Activated CD4-positive, alpha-beta T cell treated with anti-CD3 and anti-CD28 coated beads, Interleukin-2, amount 10 ng/mL, durations not matched to agents 24 days and 14 days (primary cell): ENCODE measurements at regions not wholly inside any gene's neighbourhood (a gene's known extent, or its start where the extent isn't known, plus 50 kb on each side); places are given as distances from the start of the nearest gene placed in this dataset.
A peak's percentile ranks its signal among the peaks of the same experiment; 100 is the strongest.
"Not testable (repeated sequence)": the region's sequence is repeated elsewhere in the genome, so short reads cannot be mapped to it uniquely, and the experiment has no call there.

ENCODE experiments used
- DNase-seq: peaks from one replicate; pipeline ENCODE4 v3.0.0; 2022
- H3K27ac Mint-ChIP-seq: one replicate; pipeline ENCODE4 v1.8.0; 2022; ENCODE audit warnings: mild to moderate bottlenecking, mixed read lengths
- H3K27me3 Mint-ChIP-seq: one replicate; pipeline ENCODE4 v1.8.0; 2022; ENCODE audit warnings: mixed read lengths
- H3K36me3 Mint-ChIP-seq: one replicate; pipeline ENCODE4 v1.8.0; 2022; ENCODE audit warnings: low read depth, mild to moderate bottlenecking, mixed read lengths
- H3K4me1 Mint-ChIP-seq: one replicate; pipeline ENCODE4 v1.8.0; 2021; ENCODE audit warnings: mixed read lengths
- H3K4me3 Mint-ChIP-seq: one replicate; pipeline ENCODE4 v1.8.0; 2022; ENCODE audit warnings: mild to moderate bottlenecking, moderate library complexity, mixed read lengths
- H3K9me3 Mint-ChIP-seq: one replicate; pipeline ENCODE4 v1.8.0; 2021; ENCODE audit warnings: mixed read lengths
- intact Hi-C: fragments of 100-400 bp; cut with micrococcal nuclease; formaldehyde crosslinking; loops from one replicate; pipeline ENCODE4 v1.15.1; 2023

DNA sequence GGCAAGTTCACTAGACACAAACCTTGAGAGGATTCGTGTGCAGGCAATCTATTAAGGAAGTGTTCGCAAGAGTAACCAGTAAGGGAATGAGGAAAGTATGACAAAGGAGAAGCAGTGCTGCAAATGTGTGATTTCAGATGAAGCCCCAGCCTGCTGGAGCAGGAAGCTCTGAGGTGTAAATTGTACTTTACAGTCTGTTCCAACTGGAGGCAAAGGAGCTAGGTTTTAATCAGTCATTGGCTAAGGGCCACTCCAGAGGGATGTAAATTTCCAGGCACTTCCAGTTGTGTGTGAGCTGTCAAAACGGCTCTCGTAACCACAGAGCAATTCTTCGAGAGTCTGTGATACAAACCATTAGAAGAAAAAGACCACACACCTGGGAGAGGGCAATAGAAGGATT, 359.5 kb upstream of the FAM98A start:
- no peak for DNase-seq
- Mint-ChIP-seq H3K4me1 (no peaks in the 10 kb centered on the region), H3K27me3 (no peaks in the 10 kb centered on the region), H3K9me3 (no peaks in the 10 kb centered on the region), H3K27ac (no peak overlapping the region), H3K4me3 (no peak overlapping the region), H3K36me3 (no peaks in the 10 kb centered on the region)
- intact Hi-C loops: no loop called here

DNA sequence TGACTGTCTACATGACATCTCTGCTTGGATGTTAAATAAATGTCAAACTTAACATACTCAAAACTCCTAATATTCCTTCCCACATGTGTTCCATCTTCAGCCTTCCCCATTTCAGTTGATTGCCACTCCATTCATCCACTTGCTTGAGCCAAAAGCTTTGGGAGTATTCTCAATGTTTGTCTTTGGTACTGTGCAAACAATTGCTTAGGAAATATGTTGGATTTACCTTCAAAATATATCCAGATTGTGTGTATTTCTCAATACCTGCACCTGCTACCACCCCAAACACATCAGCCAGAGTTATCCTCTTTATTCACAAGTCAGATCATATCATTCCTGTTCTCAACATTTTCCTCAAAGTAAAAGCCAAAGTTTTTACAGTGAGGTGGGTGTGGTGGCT, 350.3 kb upstream of the FAM98A start:
- H3K27ac Mint-ChIP-seq: no peak overlapping the region
- no peak for DNase-seq
- H3K4me3 Mint-ChIP-seq: no peak overlapping the region
- no peaks in the 10 kb centered on the region for H3K27me3 Mint-ChIP-seq
- intact Hi-C loops: no loop called here
- no peaks in the 10 kb centered on the region for H3K36me3 Mint-ChIP-seq
- H3K9me3 Mint-ChIP-seq: peaks cover 4% of the 10 kb centered on the region
- H3K4me1 Mint-ChIP-seq: no peaks in the 10 kb centered on the region

DNA sequence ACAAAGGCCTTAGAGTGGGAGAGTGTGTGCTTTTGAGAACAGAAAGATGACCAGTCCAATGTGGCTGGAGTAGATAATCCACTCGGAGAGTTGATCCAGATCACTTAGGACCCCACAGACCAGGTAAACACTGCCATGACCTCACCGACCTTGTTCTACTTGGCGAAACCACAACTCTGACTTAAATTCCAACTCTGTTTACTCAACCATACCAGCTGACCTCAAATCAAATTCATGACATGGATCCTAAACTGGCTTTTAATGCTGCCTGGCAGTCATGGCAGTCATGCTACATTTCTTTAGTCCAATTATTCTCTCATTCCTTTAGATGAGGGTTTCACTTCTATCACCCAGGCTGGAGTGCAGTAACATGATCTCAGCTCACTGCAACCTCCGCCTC, 347.1 kb upstream of the FAM98A start:
- peaks cover 4% of the 10 kb centered on the region for H3K9me3 Mint-ChIP-seq
- H3K4me1 Mint-ChIP-seq: no peaks in the 10 kb centered on the region
- H3K4me3 Mint-ChIP-seq: no peak overlapping the region
- no peak for DNase-seq
- intact Hi-C loops: no loop called here
- no peaks in the 10 kb centered on the region for H3K27me3 Mint-ChIP-seq
- H3K36me3 Mint-ChIP-seq: no peaks in the 10 kb centered on the region
- H3K27ac Mint-ChIP-seq: no peak overlapping the region

- no peak overlapping the region for H3K4me3 Mint-ChIP-seq
- intact Hi-C loops: no loop called here
- no peaks in the 10 kb centered on the region for H3K36me3 Mint-ChIP-seq
- H3K9me3 Mint-ChIP-seq: no peaks in the 10 kb centered on the region
- no peak for DNase-seq
- H3K4me1 Mint-ChIP-seq: no peaks in the 10 kb centered on the region
- no peaks in the 10 kb centered on the region for H3K27me3 Mint-ChIP-seq
- no peak overlapping the region for H3K27ac Mint-ChIP-seq
Observed at GRCh38 chr2:33933203-33933602, 334.1 kb upstream of the FAM98A start.

DNA sequence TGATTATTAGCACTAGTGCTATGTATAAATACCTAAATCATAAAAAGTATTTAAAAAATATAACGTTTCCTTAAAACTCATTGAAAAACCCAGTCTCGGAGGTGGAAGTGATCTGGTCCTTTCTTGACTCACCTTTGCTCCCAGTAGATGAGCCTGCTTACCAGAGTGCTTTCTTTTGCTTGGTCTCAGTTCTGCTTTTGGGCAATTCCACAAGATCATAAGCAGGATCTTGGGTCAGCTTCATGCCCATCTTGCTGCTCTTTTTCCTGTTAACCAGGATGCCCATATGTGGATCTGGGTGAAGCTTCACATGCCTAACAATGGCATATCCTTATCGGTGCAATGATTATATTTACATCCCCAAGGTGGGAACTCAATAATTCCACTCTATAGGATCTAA, 332.1 kb upstream of the FAM98A start:
- no peak for DNase-seq
- Mint-ChIP-seq H3K9me3 (peaks cover 3% of the 10 kb centered on the region), H3K4me3 (no peak overlapping the region), H3K27me3 (no peaks in the 10 kb centered on the region), H3K36me3 (no peaks in the 10 kb centered on the region), H3K4me1 (no peaks in the 10 kb centered on the region), H3K27ac (no peak overlapping the region)
- intact Hi-C loops: no loop called here

DNA sequence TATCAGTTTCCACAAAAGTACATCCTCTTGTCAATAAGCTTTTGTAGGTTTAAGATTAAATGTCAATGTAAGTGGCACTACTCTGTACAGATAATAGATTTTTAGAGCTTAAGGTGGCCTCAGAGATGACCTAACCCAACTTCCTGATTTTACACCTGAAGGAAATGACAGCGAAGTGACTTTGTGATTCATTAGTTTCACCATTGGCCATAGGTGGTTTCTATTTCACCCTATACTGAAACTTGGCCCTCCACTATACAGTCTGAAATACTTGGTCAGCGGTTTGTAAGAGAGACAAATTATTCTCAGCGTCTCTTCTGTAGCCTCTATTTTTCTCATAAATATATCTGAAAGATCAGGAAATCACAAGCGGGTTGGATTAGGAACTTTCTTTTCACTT, 330.4 kb upstream of the FAM98A start:
- no peak overlapping the region for H3K4me3 Mint-ChIP-seq
- no peaks in the 10 kb centered on the region for H3K4me1 Mint-ChIP-seq
- intact Hi-C loops: no loop called here
- no peaks in the 10 kb centered on the region for H3K27me3 Mint-ChIP-seq
- H3K27ac Mint-ChIP-seq: no peak overlapping the region
- no peaks in the 10 kb centered on the region for H3K36me3 Mint-ChIP-seq
- H3K9me3 Mint-ChIP-seq: peaks cover 3% of the 10 kb centered on the region
- no peak for DNase-seq

- no peak overlapping the region for H3K27ac Mint-ChIP-seq
- no peak overlapping the region for H3K4me3 Mint-ChIP-seq
- DNase-seq: no peak
- intact Hi-C loops: no loop called here
- no peaks in the 10 kb centered on the region for H3K4me1 Mint-ChIP-seq
- H3K36me3 Mint-ChIP-seq: no peaks in the 10 kb centered on the region
- H3K9me3 Mint-ChIP-seq: peaks cover 3% of the 10 kb centered on the region
- no peaks in the 10 kb centered on the region for H3K27me3 Mint-ChIP-seq
Observed at GRCh38 chr2:33927756-33928155, 328.7 kb upstream of the FAM98A start.

GRCh38 chr2:33925311-33925710, 326.2 kb upstream of the FAM98A start:
- no peaks in the 10 kb centered on the region for H3K4me1 Mint-ChIP-seq
- H3K36me3 Mint-ChIP-seq: no peaks in the 10 kb centered on the region
- H3K27ac Mint-ChIP-seq: no peak overlapping the region
- H3K27me3 Mint-ChIP-seq: no peaks in the 10 kb centered on the region
- H3K4me3 Mint-ChIP-seq: no peak overlapping the region
- intact Hi-C loops: no loop called here
- H3K9me3 Mint-ChIP-seq: peaks cover 3% of the 10 kb centered on the region
- no peak for DNase-seq

DNA sequence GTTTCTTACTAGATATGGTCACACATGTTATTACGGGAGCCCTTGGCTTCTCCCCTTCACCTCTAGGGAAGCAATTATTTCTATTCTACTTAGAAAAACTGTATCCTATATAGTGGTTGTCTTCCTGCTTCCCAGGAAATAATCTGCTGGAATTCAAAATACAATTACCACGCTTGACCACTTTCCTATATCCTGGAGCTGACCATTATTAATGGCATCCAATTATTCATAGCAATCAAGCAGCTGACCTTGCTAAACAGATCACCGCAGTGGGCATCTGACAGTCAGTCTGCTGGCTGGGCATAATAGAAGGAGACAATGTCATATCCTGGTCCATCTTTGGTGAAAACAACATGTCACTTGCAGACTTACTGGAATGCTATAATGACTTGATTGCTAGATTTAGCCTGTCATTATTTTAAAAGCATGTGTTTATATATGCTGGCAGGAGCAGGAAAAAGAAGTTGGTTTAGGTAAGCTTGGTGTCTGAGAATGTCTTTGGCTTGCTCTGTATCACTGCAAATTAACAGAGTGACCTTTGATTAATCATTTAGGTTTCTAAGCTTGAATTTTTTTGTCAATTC, 325.6 kb upstream of the FAM98A start:
- Mint-ChIP-seq H3K4me1 (no peaks in the 10 kb centered on the region), H3K27me3 (no peaks in the 10 kb centered on the region), H3K27ac (no peak overlapping the region), H3K9me3 (peaks cover 3% of the 10 kb centered on the region), H3K4me3 (no peak overlapping the region), H3K36me3 (no peaks in the 10 kb centered on the region)
- no peak for DNase-seq
- intact Hi-C loops: no loop called here

DNA sequence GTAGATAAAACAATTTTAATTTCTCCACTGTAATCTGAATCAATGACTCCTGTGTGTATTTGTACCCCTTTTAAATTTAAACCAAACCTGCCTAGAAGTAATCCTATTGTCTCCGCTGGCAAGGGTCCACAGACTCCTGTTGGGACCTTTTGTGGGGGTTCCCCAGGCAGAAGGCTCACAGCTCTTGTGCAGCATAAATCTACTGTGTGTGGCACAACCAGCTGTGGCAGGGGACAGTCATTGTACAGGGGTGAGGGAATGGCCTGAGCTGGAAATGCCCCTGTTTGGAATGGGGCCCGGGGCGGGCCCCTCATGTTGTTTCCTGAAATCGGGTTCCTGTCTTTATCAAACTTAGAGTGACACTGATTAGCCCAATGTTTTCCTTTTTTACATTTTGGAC, 318.2 kb upstream of the FAM98A start:
- no peak overlapping the region for H3K27ac Mint-ChIP-seq
- peak; percentile 14 for DNase-seq
- no peaks in the 10 kb centered on the region for H3K4me1 Mint-ChIP-seq
- H3K4me3 Mint-ChIP-seq: no peak overlapping the region
- no peaks in the 10 kb centered on the region for H3K36me3 Mint-ChIP-seq
- intact Hi-C loops: no loop called here
- no peaks in the 10 kb centered on the region for H3K9me3 Mint-ChIP-seq
- H3K27me3 Mint-ChIP-seq: no peaks in the 10 kb centered on the region

DNA sequence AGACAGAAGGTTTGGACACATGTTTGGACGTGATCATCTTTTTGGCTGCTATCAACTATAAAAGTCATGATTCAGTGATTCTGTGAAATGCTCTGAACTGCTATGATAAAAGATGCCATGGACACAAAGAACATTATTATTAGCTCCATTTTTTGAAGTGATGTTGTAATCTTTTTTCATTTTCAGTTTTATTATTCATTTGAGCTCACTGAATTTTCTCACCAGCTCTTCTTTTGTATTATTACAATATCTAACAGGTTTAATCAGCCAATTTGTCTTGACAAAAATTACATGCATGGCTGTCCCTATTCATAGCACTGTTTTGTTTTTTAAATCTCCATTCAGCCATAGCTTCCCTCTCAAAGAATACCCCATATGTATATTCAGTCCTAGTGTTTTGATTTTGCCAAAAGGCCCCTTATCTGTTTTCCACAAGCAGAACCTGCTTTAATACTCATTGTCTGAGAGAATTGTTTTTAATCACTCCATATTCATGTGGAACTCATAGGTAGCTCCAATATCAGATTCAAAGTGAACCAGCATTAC, 314.0 kb upstream of the FAM98A start:
- H3K36me3 Mint-ChIP-seq: no peaks in the 10 kb centered on the region
- H3K4me1 Mint-ChIP-seq: no peaks in the 10 kb centered on the region
- no peaks in the 10 kb centered on the region for H3K27me3 Mint-ChIP-seq
- no peak overlapping the region for H3K4me3 Mint-ChIP-seq
- H3K27ac Mint-ChIP-seq: no peak overlapping the region
- intact Hi-C loops: no loop called here
- DNase-seq: no peak
- H3K9me3 Mint-ChIP-seq: no peaks in the 10 kb centered on the region

DNA sequence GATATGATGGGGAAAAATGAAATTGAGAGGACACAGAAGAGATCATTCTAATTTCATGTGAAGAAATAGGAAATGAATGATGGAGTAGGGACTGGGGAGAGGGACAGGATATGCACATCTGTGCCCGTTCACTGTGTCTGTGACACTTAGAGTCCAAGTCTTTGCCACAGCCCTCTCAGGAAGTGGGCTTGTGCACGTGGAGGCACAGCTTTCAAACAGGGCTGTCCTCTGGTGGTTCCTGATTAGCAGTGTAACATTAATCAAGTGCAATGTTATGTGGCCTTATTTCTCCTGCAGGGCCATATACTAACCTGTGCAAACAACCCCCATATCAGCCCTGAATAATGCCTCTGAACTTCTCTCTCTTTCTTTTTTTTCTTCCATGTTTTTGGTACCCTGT, 312.2 kb upstream of the FAM98A start:
- no peaks in the 10 kb centered on the region for H3K27me3 Mint-ChIP-seq
- intact Hi-C loops: no loop called here
- no peak overlapping the region for H3K27ac Mint-ChIP-seq
- H3K9me3 Mint-ChIP-seq: no peaks in the 10 kb centered on the region
- DNase-seq: no peak
- no peaks in the 10 kb centered on the region for H3K4me1 Mint-ChIP-seq
- H3K4me3 Mint-ChIP-seq: no peak overlapping the region
- H3K36me3 Mint-ChIP-seq: no peaks in the 10 kb centered on the region

DNA sequence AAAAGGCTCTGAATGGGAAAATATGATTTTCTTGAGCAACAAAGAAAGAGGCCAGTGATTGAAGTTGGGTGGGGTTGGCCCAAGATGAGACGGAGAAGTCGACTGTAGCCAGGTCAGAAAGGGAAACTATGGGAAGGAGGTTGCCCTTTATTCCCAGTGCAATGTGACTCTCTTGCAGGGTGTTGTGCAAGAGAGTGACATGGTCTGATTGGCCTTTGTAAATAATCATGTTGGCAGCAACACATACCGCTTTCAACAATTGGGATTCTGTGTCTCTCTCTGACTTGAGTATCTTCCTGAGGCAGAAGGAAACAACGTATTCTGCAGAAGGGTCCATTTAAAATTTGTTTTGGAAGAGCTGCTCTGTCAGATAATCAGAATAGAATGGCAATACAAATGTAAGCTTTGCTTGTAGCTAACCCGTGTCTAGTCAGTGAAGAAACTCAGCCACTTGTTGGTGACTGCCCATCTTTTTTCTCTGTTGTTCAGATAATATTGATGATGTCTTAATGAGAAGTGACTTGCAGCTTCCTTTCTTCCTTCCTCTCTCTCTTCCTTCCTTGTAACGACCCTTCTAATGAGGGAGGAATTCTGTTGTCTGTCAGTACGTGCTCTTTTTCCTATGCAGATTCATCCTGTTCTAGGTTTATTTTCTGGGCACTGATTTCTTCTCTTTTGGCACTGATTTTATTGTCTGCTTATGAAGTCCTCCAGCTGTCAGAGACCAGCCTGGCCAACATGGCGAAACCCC, 311.0 kb upstream of the FAM98A start:
- no peaks in the 10 kb centered on the region for H3K4me1 Mint-ChIP-seq
- H3K9me3 Mint-ChIP-seq: no peaks in the 10 kb centered on the region
- no peak for DNase-seq
- intact Hi-C loops: no loop called here
- H3K36me3 Mint-ChIP-seq: no peaks in the 10 kb centered on the region
- no peak overlapping the region for H3K4me3 Mint-ChIP-seq
- no peaks in the 10 kb centered on the region for H3K27me3 Mint-ChIP-seq
- H3K27ac Mint-ChIP-seq: no peak overlapping the region

DNA sequence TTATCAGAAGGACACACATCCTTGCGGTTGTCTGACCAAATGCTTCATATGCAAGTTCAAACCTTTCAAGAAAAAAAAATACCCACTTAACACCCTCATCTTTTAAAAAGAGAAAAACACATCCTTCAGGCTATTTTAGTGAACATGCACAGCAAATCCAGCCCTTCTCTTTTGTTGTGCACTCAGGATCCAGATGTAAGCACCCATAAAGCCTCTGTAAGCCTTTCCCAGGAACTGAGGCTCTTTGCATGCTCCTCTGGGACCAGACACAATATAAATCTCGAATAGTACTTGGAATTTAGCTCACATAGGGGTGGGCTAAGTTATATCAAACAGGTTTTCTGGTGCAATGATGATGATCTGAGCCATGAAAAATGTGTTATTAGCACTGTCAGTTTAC, 308.8 kb upstream of the FAM98A start:
- H3K9me3 Mint-ChIP-seq: peaks cover 4% of the 10 kb centered on the region
- no peak overlapping the region for H3K4me3 Mint-ChIP-seq
- no peaks in the 10 kb centered on the region for H3K4me1 Mint-ChIP-seq
- no peaks in the 10 kb centered on the region for H3K36me3 Mint-ChIP-seq
- H3K27ac Mint-ChIP-seq: no peak overlapping the region
- H3K27me3 Mint-ChIP-seq: no peaks in the 10 kb centered on the region
- intact Hi-C loops: no loop called here
- DNase-seq: no peak

- intact Hi-C loops, H3K4me3 Mint-ChIP-seq, DNase-seq, H3K36me3 Mint-ChIP-seq, H3K27me3 Mint-ChIP-seq, H3K4me1 Mint-ChIP-seq, H3K27ac Mint-ChIP-seq, H3K9me3 Mint-ChIP-seq: not testable (repeated sequence)
Observed at GRCh38 chr2:33906129-33906528, 307.0 kb upstream of the FAM98A start.
